ENCODE measurements at regions not wholly inside any gene's neighbourhood (a gene's known extent, or its start where the extent isn't known, plus 50 kb on each side); places are given as distances from the start of the nearest gene placed in this dataset.

GRCh38 chr6:19454721-19455392, 382.3 kb upstream of the ID4 start:
- DNase-seq (ENCODE audit: low spot score) = no peak

GRCh38 chr6:19463250-19463649, 373.9 kb upstream of the ID4 start:
- DNase-seq (ENCODE audit: low spot score) = no peak

- DNase-seq (ENCODE audit: low spot score) = no peak
These were observed 373.2 kb upstream of the ID4 start for GRCh38 chr6:19463925-19464324.

DNA sequence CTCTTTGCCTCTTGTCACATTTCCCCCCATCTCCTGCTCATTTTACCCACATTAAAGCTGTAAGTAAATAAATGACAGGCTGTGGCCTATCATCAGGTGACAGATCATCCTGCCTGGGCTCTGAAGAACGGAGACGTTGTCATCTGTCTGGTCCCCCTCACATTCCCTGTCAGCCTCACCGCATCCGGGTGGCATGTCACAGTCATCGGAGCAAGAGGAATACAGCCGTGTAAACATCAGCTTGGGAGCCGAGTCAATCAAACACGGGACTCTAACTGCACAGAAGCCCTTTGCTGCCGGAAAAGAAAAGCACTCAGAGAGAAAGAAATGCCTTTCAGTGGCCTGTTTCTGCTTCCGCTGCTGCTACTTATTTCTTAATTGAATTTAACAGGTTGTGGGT, 371.9 kb upstream of the ID4 start:
- DNase-seq (ENCODE audit: low spot score) = no peak

GRCh38 chr6:19465760-19466159, 371.4 kb upstream of the ID4 start:
- DNase-seq (ENCODE audit: low spot score) = no peak

GRCh38 chr6:19470333-19470732, 366.8 kb upstream of the ID4 start:
- DNase-seq (ENCODE audit: low spot score) = no peak

DNA sequence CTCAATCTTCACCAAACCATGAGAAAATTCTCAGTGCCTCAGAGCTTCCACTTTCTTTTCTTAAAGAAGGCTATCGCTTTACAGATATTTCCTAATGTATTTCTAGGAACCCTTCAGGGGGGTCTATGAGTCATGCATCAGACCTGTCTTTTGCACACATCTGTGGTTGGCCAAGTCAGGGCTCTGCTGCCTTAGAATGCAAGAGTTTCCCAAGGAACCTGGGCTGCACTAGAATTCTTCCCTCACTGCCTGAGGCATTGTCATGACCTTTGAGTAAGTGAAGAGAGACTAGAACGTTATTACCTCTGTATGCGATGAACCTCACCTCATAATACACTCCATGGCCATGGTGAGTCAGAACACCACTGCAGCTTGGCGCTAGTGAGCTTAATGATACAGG, 365.0 kb upstream of the ID4 start:
- DNase-seq (ENCODE audit: low spot score) = no peak

DNA sequence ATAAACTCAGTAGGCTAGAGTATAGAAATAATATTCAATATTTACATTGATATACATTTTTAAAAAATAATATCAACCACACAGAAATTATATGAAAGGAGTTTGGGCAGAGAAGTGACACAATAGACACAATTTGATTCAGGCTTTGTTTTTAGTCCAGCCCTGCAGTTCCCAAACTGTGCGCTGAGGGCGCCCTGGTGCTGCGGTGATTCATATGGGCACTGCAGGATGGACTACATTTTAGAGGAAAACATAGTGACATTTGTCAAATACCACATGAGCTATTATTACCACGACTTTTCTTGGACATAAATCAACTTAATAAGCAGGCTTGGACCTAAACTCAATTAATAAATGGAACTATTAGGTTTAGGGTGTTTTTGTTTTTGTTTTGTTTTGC, 364.3 kb upstream of the ID4 start:
- DNase-seq (ENCODE audit: low spot score) = no peak

DNA sequence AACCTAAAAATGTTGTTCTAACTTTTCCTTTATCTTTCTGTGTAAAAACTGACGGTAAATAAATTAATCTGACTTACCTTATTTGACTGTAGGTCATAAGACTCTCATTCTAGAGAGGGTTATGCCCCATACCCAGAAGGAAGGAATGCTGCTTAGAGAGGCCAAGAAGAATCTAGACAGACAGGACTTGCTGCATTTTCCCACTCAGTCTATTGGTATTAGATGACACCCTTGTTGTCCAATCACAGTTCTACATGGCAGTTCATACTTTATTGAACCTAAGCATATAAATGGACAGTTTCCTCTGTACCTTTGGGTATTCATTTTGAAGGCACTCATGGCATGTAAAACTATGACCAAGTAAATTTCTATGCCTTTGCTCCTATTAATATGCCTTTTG, 359.6 kb upstream of the ID4 start:
- no peak for DNase-seq (ENCODE audit: low spot score)

DNA sequence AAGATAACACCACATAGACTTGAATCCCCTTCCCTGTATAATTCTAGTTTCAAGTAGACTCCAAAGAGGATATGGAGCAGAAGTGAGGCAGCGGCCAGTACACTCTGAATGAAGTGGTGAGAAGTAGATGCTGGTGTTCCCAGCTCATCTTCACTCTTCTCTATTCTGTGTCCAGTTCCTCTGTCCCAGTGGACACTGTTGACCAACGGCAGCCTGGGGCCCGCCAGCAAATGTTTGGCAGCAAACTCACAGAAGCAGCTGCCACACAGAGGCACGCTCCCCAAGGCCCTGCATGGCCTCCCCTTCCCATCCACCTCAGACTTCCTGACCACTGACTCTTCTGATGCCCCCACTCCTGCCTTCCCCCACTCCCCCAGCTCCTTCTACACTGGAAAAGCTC, 358.9 kb upstream of the ID4 start:
- DNase-seq (ENCODE audit: low spot score) = no peak

GRCh38 chr6:19478992-19479391, 358.2 kb upstream of the ID4 start:
- no peak for DNase-seq (ENCODE audit: low spot score)

GRCh38 chr6:19479551-19479950, 357.6 kb upstream of the ID4 start:
- no peak for DNase-seq (ENCODE audit: low spot score)

DNA sequence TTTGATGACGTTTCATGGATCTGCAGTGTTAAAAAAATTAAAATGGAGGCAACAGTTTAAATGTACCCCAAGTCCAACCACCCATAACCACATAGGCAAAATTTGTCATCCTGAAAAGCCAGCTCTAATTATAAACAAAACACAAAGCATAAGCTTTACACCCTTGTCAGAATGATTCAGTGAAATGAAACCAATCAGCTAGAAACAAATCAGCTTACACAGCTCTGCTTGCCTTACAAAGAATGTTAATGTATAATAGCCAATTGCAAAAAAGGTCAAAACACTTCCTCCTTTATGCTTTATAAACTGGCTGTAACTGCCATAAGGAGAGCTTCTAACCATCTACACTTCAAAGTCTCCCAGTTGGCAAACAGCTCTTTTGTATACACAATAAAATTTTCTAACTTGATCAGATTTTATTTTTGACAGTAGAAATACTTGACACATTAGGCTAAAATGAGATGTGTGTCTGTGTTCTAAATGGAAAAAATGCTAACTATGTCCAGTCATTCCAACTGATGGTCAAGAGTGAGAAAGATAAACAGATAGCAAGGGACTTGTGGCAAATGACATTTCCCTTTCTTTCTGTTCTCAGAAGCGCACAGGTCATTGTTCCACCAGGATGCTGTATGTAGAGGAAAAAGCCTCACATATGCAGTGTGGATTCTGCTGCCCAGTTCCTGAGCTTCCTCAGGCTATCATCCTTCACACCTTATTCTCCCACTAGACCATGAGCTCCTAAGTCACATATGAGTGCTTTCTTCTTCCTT, 344.3 kb upstream of the ID4 start:
- no peak for DNase-seq (ENCODE audit: low spot score)

GRCh38 chr6:19501737-19502245, 335.4 kb upstream of the ID4 start:
- no peak for DNase-seq (ENCODE audit: low spot score)

DNA sequence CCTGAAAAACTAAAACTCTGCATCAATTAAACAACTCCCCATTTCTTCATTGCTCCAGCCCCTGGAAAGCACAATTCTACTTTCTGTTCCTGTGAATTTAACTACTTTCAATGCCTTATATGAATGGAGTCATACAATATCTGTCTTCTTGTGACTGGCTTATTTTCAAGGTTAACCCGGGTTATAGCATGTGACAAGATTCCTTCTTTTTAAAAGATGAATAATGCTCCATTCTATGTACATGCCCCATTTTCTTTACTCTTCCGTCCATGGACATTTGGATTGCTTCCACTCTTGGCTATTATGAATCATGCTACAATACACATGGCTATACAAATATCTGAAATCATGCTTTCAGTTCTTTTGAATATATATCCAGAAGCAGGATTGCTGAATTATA, 334.9 kb upstream of the ID4 start:
- no peak for DNase-seq (ENCODE audit: low spot score)

GRCh38 chr6:19515939-19516338, 321.2 kb upstream of the ID4 start:
- no peak for DNase-seq (ENCODE audit: low spot score)

GRCh38 chr6:19519941-19520340, 317.2 kb upstream of the ID4 start:
- DNase-seq (ENCODE audit: low spot score) = no peak

DNA sequence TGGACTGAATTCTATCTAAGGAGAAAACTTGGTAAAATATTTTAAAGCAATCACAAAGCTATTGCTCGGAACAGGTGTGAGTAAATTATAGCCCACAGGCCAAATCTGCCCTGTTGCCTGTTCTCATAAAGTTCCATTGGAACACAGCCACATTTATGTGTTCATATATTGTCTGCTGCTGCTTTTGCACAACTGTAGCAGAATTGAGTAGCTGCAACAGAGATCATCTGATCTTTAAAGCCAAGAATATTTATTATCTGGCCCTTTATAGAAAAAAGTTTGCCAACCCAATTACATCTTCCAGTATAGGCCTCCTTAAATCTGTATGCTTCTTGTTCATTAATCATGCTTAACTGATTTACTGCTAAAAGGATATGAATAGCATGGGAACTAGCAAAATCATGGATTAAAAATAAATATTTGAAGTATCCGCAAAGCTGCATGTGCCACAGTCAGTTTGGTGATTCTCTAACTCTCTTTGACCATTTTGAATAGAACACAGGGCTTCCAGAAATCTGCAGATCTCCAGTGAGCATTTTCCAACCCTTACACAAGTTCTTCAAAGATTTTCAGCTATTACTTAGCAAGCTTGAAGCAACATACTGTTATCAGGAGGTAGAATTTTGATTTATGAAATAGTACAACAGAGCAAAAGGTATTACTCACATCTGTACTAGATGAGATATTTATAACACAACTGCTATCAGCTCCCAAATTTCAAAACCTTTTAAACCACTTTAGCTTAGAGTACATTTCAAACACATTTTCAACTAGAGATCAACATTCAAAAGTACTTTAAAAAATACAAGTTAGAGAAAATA, 312.6 kb upstream of the ID4 start:
- no peak for DNase-seq (ENCODE audit: low spot score)

DNA sequence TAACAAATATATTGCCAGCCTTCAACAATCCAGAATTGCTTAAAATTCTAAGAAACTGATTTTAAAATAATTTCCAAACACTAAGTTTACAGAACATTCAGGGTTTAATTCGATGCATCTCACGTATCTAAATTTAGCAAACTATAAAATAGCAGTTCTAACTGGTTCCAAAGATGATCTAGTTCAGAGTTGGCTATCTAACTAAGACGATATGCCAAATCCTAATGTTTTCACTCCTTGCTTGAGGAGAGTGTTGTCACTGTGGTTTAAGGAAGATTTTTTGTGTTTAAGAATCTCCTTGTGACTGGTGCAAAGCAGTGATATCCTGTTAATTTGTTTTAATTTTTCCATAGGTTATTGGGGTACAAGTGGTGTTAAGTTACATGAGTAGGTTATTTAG, 311.5 kb upstream of the ID4 start:
- DNase-seq (ENCODE audit: low spot score) = no peak

DNA sequence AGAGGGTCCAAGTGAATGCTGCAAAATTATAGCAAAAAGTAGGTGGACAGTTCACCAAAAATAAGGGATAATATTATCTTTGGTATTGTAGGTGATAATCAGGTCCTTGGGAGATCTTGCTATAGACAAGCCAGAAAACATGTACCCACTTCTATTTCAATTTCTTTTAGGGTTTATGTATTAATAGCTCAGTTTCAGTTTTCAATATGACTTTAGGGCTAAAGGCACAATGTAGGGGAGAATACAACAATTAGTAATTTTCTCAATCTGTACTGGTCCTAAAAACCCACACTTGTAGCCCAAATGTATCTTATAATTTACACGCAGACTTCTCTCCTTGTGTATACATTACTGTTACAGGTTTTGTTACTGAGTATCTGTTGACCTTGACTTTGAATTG, 307.0 kb upstream of the ID4 start:
- DNase-seq (ENCODE audit: low spot score) = no peak

GRCh38 chr6:19535351-19535750, 301.8 kb upstream of the ID4 start:
- DNase-seq (ENCODE audit: low spot score) = no peak

GRCh38 chr6:19536838-19537237, 300.3 kb upstream of the ID4 start:
- no peak for DNase-seq (ENCODE audit: low spot score)

DNA sequence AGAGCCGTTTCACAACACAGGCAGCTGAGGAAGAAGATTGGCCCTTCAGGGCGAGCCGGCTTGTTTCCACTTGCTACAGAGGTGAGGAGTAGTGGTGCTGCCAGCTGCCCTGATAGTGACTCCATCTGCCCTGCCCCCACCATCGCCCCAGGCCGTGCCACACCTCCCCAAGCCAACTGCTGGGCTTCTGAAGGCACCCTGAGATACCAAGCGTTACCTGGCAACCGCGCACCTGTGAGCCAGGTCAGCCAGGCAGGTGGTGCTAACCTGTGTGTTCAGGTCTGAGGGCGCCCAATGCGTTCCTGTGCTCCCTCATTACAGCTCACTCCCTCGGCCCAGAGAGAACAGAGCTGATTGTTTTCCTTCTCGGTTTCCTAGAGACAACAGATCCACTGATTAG, 299.1 kb upstream of the ID4 start:
- DNase-seq (ENCODE audit: low spot score) = no peak
